HG02571 (cell line): ENCODE measurements at regions not wholly inside any gene's neighbourhood (a gene's known extent, or its start where the extent isn't known, plus 50 kb on each side); places are given as distances from the start of the nearest gene placed in this dataset.

Source experiments
- ATAC-seq: cut with Tn5 transposase; IDR thresholded peaks from one replicate; pipeline ENCODE4 v1.9.1; 2021; ENCODE audit warnings: mild to moderate bottlenecking, moderate library complexity; ENCODE audit not compliant: unreplicated experiment

DNA sequence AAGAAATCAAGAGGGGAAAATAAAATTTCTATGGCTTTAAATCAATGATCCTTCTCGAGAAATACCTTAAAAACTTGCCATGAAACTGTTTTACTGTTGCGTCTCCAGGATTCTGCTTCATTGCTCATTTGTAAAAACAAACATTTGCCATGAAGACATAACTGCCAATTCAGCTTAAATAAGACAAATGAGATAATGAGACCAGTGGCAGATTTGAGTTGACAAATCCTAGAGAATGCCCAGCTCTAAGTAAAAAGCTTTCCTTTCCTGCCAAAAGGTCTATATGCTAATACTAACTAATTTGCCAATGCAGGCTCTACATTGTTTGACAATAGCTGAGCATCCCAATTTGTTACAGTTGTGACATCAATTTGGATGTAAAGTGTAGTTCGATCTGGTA is 400.5 kb upstream of the PCDH9 start:
- no peak for ATAC-seq

DNA sequence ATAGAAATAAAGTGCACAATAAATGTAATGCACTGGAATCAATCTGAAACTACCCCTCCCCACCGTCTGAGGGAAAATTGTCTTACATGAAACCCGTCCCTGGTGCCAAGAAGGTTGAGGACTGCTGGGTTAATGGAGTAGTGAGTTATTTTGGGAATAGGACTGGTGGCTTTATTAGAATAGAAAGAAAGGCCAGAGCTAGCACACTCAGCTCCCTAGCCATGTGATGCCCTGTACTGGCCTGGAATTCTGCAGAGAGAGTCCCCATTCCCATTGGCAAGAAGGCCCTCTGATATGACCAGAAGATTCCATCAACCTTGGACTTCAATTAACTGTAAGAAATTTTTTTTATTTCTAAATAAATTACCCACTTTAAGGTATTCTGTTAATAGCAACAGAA is 393.5 kb upstream of the PCDH9 start:
- ATAC-seq, result no peak

DNA sequence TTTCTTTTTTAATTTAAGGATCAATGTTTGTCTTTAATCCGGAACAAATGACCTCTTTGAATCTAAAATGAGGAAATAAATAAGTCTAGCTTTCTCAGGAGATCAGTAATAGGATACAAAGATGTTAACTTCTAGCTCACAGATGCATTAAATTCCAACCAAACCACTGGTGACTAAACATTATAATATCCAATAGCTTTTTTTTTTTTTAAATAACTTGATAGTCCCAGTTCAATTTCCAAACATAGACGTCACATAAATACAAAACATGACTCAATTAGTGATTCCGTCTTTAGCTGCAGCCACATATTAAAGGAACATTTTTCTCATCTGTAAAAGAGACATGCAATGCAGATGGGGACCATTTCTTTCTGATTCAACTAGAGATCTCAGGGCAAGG is 390.5 kb upstream of the PCDH9 start:
- ATAC-seq, result no peak

DNA sequence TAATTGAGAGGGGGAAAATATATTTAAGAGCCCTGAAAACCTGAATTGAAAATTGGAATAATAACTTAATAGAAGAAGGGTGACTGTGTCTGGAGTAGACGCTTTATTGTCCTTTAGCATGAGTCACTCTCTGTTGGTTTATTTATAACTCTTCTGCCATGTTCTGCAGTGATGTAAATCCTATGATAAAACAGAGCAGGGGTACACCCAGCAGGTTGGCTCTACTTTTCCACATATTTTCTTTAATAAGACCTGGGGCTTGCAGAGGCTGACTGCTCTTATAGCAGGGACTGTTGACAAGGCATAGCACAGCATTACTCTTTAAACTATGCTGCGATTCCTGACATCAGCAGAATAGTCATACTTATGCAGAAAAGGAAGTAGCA is 389.9 kb upstream of the PCDH9 start:
- ATAC-seq, result no peak

DNA sequence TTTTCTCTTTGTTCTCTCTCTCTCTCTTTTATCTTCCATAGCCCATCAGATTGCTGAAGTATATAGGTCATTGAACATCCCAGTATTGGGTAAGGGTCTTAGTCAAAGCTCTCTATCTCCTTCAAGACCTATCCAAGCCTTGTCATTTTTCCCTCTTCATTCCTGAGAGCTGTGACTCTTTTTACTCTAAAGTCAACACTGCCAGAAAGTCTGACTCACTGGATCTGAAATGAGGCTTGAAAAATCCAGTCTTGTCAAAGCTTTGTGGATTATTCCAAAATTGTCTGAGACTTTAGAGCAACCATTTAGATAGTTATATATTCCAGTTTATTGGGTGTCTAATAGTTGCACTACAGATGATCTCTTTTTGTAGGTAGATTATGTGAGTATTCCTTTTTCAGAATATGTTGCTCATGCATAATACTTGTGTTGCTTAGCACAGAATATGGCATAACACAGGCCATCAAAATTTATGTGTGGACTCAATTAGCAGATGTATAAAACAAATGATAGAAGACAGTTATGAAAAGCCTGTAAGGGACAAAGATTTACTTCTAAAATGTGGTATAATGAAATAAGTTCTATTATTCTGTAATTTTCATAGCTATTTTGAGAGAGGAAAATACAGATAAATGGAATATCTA is 389.3 kb upstream of the PCDH9 start:
- no peak for ATAC-seq

DNA sequence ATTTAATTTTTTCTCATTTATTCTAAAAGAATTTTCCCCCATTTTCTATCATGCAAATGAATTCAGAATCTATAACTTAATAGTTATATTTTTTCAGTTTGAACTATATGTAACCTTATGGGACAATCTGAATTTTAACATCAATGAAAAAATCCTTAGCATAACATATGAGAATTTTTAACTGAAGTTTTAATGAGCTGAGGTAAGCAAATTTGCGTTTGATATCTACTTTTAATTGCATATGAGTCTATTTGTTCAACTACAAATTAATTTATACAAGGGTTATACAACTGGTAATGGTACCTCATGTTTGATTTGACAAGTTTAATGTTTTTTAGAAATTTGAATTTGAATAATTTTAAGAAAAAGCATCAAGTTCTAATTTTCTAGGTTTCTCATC is 384.4 kb upstream of the PCDH9 start:
- ATAC-seq, result no peak

DNA sequence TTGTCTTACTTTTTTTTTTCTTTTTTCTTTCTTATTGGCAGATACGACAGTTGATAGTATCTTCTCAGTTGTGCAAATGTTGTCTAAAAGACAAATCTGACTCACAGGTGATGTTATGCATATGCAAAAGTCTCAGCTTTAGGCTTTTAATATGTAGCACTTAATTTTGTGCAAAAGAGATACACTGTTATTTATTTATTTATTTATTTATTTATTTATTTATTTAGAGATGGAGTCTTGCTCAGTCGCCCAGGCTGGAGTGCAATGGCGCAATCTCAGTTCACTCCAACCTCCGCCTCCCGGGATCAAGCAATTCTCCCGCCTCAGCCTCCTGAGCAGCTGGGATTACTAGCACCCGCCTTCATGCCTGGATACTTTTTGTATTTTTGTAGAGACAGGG is 383.9 kb upstream of the PCDH9 start:
- no peak for ATAC-seq

DNA sequence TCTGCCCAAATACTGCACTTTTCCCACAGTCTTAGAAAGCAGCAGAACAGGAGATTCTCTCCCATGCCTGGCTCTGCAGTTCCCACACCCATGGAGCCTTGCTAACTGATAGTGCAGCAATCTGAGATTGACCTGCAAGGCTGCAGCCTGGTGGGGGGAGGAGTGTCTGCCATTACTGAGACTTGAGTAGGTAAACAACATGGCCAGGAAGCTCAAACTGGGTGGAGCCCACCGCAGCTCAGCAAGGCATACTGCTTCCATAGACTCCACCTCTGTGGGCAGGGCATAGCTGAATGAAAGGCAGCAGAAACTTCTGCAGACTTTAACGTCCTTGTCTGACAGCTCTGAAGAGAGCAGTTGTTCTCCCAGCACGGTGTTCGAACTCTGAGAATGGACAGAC is 358.5 kb upstream of the PCDH9 start:
- no peak for ATAC-seq

DNA sequence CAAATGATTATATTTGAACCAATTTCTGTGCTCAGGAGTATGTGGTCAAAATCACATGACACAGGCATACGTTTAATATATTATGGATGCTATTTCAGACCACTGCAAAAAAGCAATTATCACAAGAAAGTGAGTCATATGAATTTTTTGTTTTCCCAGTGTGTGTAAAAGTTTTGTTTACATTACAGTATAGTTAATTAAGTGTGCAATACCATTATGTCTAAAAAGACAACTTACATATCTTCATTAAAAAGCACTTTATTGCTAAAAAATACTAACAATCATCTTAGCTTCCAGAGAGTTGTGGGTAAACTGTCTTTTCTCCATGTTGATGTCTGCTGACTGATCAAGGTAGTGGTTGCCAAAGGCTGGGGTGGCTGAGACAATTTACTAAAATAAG is 347.2 kb upstream of the PCDH9 start:
- no peak for ATAC-seq

DNA sequence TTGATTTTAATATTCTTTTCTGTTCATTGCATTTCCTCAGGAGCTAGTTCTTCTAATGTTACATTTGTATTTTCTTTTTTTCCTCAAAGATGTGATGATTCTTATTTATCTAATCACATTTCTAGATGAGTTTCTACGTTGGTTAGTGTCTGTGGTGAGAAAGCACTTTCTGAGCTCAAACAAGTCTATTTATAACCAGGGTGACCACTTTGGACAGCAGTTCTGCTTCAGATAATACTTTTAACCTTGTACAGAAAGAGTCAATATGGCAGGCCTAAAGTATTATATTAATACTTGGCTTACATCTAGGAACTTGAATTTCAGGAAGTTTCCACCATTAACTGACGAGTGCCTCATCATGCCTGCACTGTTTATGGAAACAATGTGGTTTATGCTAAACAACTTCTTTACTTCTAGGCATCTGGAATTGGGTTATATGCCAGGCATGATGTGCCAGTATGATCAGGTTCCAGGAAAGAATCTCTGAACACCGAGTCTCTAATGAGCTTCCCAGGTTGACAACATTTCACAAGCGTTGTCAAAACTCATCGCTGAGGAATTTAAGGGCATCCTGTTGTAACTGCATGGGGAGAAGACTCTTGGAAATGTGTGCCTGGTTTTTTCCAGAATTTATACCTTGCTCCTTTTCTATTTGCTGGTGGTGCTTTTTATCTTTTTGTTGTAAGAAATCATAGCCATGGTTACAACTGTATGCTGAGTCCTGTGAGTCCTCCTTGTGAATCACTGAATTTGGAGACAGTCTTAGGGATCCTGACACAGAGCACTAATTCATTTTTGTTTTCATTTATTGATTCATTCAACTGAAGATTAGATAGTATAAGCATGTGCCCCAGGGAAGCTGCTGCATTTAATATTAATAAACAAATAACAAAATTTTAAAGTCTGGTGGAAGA is 344.4 kb upstream of the PCDH9 start:
- ATAC-seq, result no peak

DNA sequence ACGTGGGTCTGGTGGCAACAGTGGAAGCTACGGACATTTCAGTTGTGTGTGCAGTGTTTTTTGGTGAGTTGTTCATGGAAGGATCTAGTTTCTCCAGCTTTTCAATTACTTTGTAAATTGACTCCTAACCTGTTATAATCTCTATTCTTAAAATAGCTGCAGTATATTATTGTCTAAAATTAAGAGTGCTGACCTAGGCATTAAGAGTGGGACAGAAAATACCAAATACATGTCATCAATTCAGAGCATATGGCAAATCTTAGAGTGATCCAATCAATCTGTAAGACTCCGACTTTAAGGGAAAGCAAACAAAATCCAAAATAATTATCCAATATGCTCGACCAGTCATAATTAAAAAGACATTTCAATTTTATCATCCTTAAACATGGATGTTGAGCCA is 338.1 kb upstream of the PCDH9 start:
- no peak for ATAC-seq

DNA sequence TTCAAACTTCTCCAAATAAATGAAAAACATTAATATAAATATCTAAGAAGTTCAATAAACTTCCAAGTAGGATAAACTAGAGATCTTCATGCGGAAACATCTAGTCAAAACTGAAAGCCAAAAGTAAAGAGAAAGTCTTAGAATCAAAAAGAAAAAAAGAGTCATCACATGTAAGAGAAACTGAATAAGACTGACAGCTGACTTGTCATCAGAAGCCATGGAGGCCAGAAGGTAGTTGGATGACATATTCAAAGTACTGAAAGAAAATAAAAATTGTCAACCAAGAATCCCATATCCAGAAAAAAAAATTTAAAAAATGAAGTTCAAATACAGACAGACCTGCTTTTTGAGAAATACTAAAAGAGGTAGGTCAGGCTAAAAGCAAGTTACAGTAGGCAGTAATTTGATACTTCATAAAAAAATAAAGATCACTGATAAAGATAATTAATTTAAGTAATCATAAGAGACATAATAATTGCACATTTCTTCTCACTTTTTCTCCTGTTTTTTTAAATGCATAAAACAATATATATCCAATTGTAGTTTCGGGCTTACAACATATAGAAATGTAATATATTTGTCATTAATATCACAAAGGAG is 327.6 kb upstream of the PCDH9 start:
- ATAC-seq, result no peak

DNA sequence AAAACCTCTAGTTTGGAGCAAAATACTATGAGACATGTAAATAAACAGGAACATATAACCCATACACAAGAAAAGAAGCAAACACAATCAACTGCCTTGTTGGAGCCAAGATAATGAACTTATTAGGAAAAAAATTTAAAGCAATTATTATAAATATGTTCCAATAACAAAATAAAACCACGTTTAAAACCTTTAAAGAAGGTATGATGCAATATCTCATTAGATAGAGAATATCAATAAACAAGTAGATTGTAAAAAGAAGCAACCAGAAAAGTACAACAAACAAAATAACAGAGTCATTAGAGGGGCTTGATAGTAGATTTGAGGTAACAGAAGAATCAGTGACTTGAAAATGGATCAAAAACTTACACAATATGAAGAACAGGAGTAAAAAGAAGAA is 327.0 kb upstream of the PCDH9 start:
- no peak for ATAC-seq

DNA sequence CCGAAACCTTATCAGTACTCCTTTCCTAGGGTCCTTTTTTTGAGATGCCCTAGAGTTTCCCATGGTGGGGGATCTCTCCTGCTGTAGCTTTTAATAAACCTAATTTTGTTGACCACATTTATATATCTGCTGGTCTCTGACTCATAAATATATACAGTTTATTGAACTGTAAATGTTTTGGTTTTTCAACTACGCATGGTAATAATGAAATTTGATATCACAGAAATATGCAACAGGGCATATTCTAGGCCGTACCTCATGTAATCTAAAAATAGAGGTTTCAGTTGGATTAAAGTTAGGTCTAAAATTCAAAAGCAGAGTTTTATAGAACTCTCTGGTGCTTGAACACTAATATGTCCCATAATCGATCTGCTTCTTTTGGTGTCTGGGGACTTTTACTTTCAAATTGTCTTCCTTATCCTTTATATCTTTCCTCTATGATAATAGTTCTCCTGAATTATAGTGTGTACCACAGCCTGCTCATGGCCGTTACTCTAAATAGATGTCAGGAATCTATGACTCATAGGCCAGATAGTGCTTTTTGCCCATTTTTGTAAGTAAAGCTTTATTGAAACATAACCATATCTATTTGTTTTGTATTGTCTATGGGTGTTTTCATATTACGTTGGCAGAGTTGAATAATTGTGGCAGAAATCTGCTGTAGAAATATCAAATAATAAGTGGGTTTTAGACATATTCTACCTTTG is 324.8 kb upstream of the PCDH9 start:
- ATAC-seq, result no peak

DNA sequence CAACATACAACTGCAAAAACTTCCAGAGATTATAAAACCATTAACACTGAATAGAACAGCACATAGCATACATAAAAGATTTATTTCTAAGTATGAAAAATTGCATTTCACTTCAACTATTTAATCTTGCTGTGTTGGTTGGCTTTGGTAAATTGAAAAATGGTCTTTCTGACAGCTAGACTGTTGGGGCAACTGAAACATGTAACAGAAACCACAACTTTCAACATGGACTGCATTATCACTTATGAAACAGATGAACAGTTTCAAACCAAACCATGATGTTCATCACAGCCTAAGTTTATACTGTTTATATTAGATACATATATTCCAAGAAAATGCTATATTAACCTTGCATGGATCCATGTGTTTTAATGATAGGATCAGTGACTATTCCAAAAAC is 324.1 kb upstream of the PCDH9 start:
- no peak for ATAC-seq

DNA sequence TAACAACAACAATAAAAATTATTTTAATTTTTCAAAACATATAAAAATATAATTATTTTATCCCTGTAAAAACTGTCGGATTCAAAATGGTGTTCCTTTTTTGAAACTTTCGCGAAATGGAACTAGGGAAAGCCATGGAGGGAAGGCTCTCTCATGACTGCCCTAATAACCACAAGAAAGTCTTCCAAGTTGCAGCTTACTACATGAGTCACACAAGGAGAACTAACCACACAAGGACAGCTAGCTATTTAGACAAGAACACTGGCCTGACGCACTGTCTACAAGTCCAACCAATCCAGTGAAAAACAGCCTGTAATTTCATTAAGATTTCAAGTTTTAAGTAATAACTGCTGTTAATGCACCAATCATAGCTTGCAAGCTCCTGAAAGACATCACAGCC is 319.2 kb upstream of the PCDH9 start:
- ATAC-seq, result no peak

DNA sequence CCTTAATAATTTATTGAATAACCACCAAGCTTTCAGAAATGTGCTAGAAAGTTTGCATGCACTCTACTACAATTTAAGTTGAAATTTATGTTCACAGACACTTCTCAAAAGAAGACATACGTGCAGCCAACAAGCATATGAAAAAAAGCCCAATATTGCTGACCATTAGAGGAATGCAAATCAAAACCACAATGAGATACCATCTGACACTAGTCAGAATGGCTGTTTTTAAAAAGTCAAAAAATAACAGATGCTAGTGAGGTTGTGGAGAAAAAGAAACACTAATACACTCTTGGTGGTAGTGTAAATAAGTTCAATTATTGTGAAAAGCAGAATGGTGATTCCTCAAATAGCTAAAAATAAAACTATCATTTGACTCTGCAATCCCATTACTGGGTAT is 308.8 kb upstream of the PCDH9 start:
- ATAC-seq, result no peak

DNA sequence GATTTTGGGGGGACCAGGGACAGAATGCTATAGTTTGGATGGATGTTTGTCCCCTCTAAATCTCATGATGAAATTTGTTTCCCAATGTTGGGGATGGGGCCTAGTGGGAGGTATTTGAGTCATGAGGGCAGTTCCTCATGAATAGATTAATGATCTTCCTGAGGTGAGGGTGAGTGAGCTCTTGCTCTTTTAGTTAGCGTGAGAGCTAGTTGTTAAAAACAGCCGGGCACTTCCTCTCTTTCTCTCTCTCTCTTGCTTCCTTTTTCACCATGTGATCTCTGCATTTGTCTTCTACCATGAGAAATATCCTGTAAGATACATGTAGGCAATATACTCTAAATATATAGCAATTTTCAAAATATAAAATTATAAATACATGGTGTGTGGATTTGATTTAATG is 290.8 kb upstream of the PCDH9 start:
- no peak for ATAC-seq

DNA sequence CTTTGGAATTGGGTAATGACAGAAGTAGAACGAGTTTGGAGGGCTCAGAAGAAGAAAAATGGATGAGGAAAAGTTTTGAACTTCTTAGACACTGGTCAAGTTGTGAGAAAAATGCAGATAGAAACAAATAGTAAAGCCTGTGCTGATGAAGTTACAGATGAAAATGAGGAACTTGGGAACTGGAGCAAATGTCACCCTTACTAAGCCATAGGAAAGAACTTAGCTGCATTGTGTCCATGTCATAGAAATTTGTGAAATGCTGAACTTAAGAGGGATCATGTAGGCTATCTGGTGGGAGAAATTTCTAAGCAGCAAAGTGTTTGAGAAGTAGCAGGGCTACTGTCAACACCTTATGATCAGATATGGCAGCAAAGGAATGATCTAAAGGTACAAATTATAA is 289.2 kb upstream of the PCDH9 start:
- no peak for ATAC-seq

DNA sequence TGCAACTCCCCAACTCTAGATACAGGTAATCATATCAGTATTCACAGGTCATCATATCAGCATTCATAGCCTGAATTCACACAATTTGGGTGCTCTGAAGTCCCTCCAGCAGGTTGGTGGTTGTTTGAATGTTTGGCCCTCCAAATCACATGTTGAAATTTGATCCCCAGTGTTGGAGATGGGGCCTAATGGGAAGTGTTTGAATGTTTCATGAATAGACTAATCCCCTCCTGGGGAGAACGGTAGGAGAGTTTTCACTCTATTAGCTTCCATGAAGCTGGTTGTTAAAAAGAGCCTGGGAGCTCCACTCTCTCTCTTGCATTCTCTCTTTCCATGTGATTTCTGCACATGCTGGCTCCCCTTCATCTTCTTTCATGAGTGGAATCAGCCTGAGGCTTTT is 288.6 kb upstream of the PCDH9 start:
- no peak for ATAC-seq

DNA sequence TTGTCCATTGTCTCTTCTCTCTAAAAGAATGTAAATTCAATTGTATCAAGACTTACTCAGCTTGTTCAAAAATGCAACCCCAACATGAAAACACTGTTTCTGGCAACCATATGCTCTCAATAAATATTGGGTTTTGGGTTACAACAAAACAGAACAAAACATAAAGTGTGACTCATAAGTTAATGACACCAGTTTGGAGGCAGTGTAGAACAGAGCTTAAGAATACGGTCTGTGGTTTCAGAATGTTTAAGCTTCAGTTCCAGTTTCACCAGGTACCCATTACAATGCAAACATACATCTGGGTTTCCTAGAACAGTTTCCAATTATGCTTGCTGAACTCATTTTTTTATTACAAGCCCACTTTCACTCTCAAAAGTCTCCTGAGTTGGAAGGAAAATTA is 285.8 kb upstream of the PCDH9 start:
- ATAC-seq, result peak; percentile 94

DNA sequence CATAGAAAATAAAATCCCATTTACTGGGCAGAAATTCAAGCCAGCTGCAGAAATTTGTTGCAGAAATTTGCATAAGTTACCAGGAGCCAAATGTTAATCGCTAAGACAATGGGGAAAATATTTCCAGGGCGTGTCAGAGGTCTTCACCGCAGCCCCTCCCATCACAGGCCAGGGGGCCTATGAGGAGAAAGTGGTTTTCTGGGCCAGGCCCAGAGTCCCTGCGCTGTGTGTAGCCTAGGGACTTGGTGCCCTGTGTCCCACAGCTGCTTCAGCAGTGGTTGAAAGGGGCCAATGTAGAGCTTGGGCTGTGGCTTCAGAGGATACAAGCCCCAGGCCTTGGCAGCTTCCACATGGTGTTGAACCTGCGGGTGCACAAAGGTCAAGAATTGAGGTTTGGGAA is 278.9 kb upstream of the PCDH9 start:
- no peak for ATAC-seq
